CD14-positive monocyte (primary cell): ENCODE measurements at regions not wholly inside any gene's neighbourhood (a gene's known extent, or its start where the extent isn't known, plus 50 kb on each side); places are given as distances from the start of the nearest gene placed in this dataset.

Source experiments
- DNase-seq, 3 donors: peaks; one replicate each; pipeline ENCODE4 v3.0.0-alpha.2; 2011 to 2022
- H2AFZ ChIP-seq: 2 replicates; pipeline ENCODE4 v1.6.0; 2012; ENCODE audit warnings: mild to moderate bottlenecking, low read depth, low read length, inconsistent platforms; ENCODE audit not compliant: insufficient read depth, poor library complexity, severe bottlenecking
- H3K27ac ChIP-seq, 2 donors: 1 replicate in 1 of 2; 2 replicates in 1 of 2; pipeline ENCODE4 v1.5.1; 2012 to 2013; ENCODE audit warnings: low read length in 2 of 2, control low read depth in 1 of 2, inconsistent platforms in 1 of 2, low read depth in 1 of 2, mild to moderate bottlenecking in 1 of 2
- H3K27me3 ChIP-seq, 2 donors: one replicate each; pipeline versions ENCODE4 v1.6.0 to v1.6.1; 2011 to 2013; ENCODE audit warnings: low read length in 2 of 2; ENCODE audit not compliant: control insufficient read depth in 2 of 2, insufficient read depth in 2 of 2
- H3K36me3 ChIP-seq, 2 donors: replicated peaks in 1 of 2; 1 replicate in 1 of 2; 2 replicates in 1 of 2; pipeline versions ENCODE4 v1.5.1 to v1.6.1; 2012 to 2013; ENCODE audit warnings: low read length in 2 of 2, control low read depth in 1 of 2, inconsistent platforms in 1 of 2, mild to moderate bottlenecking in 1 of 2; ENCODE audit not compliant: insufficient read depth in 2 of 2, control insufficient read depth in 1 of 2
- H3K4me1 ChIP-seq, 2 donors: 1 replicate in 1 of 2; 2 replicates in 1 of 2; pipeline versions ENCODE4 v1.5.1 to v1.6.1; 2012 to 2013; ENCODE audit warnings: low read length in 2 of 2, control low read depth in 1 of 2, inconsistent platforms in 1 of 2, mild to moderate bottlenecking in 1 of 2, moderate library complexity in 1 of 2; ENCODE audit not compliant: insufficient read depth in 2 of 2, control insufficient read depth in 1 of 2
- H3K4me2 ChIP-seq: replicated peaks from 2 replicates; pipeline ENCODE3; 2012; ENCODE audit warnings: low read length, moderate library complexity, mild to moderate bottlenecking; ENCODE audit not compliant: poor library complexity, severe bottlenecking; ENCODE audit errors: extremely low read depth
- H3K4me3 ChIP-seq, 3 experiments: fragments of 200-600 bp in 1 of 3; sonication (generic) in 1 of 3; replicated peaks in 1 of 3; 1 replicate in 2 of 3; 2 replicates in 1 of 3; pipeline ENCODE4 v1.5.1; 2011 to 2013; ENCODE audit warnings: low read length in 3 of 3, mild to moderate bottlenecking in 3 of 3, control low read depth in 2 of 3, low read depth in 2 of 3, inconsistent platforms in 1 of 3, moderate library complexity in 1 of 3
- H3K79me2 ChIP-seq: 2 replicates; pipeline ENCODE4 v1.6.0; 2012; ENCODE audit warnings: mild to moderate bottlenecking, control low read depth, inconsistent platforms, low read length, moderate library complexity; ENCODE audit not compliant: insufficient read depth
- H3K9ac ChIP-seq: 2 replicates; pipeline ENCODE4 v1.6.0; 2017; ENCODE audit warnings: low read length, mild to moderate bottlenecking; ENCODE audit not compliant: insufficient read depth, poor library complexity, severe bottlenecking
- H3K9me3 ChIP-seq, 2 donors: replicated peaks in 1 of 2; 1 replicate in 1 of 2; 2 replicates in 1 of 2; pipeline versions ENCODE4 v1.5.1 to v1.6.1; 2012 to 2013; ENCODE audit warnings: low read length in 2 of 2, control low read depth in 1 of 2; ENCODE audit not compliant: control insufficient read depth in 1 of 2, insufficient read depth in 1 of 2
- H4K20me1 ChIP-seq: 2 replicates; pipeline ENCODE4 v1.6.0; 2012; ENCODE audit warnings: mild to moderate bottlenecking, low read length, control low read depth, moderate library complexity; ENCODE audit not compliant: insufficient read depth
- H3K27ac Mint-ChIP-seq, 7 donors: one replicate each; pipeline ENCODE4 v1.8.0; 2020; ENCODE audit warnings: mild to moderate bottlenecking in 7 of 7, mixed read lengths in 7 of 7, moderate library complexity in 6 of 7, inconsistent platforms in 2 of 7
- H3K27me3 Mint-ChIP-seq, 3 donors: one replicate each; pipeline ENCODE4 v1.8.0; 2021 to 2022; ENCODE audit warnings: low read depth in 3 of 3, mild to moderate bottlenecking in 3 of 3, mixed read lengths in 3 of 3, moderate library complexity in 3 of 3, inconsistent platforms in 1 of 3
- H3K36me3 Mint-ChIP-seq, 2 donors: one replicate each; pipeline ENCODE4 v1.8.0; 2020; ENCODE audit warnings: mixed read lengths in 2 of 2, inconsistent platforms in 1 of 2, mild to moderate bottlenecking in 1 of 2
- H3K4me1 Mint-ChIP-seq: one replicate; pipeline ENCODE4 v1.8.0; 2020; ENCODE audit warnings: mild to moderate bottlenecking, mixed read lengths
- H3K4me3 Mint-ChIP-seq, 2 donors: one replicate each; pipeline ENCODE4 v1.8.0; 2020; ENCODE audit warnings: mild to moderate bottlenecking in 2 of 2, mixed read lengths in 2 of 2, moderate library complexity in 1 of 2
- H3K9me3 Mint-ChIP-seq, 7 donors: one replicate each; pipeline ENCODE4 v1.8.0; 2020 to 2022; ENCODE audit warnings: mixed read lengths in 7 of 7, mild to moderate bottlenecking in 6 of 7, moderate library complexity in 6 of 7, inconsistent platforms in 2 of 7
- CTCF ChIP-seq: fragments of 200-600 bp; IDR thresholded peaks from one replicate; pipeline ENCODE4 v1.8.0; 2022; ENCODE audit warnings: antibody characterized with exemption, mild to moderate bottlenecking
- WGBS: methylation state at CpG from one replicate; pipeline ENCODE4 v1.1.5; 2013; ENCODE audit warnings: missing lambda C conversion rate; ENCODE audit not compliant: insufficient coverage; 5-methylcytosine and 5-hydroxymethylcytosine counted together
- intact Hi-C, 2 donors: fragments of 100-400 bp; cut with micrococcal nuclease; formaldehyde crosslinking; loops; one replicate each; pipeline versions ENCODE4 v1.15.0 to v1.15.1; 2023

- no peaks in the 10 kb centered on the region for H3K27me3 ChIP-seq
- no peaks in the 10 kb centered on the region for H3K9me3 Mint-ChIP-seq
- H3K4me2 ChIP-seq = no peak overlapping the region
- no peak overlapping the region for H3K27ac ChIP-seq
- no peaks in the 10 kb centered on the region for H3K9me3 ChIP-seq
- no peak for DNase-seq
- H3K4me1 ChIP-seq = peaks cover 7 to 10% of the 10 kb centered on the region in 2 donors
- no peak overlapping the region for H3K27ac Mint-ChIP-seq
- intact Hi-C loops = no loop called here
- H4K20me1 ChIP-seq = no peaks in the 10 kb centered on the region
- no peaks in the 10 kb centered on the region for H3K36me3 Mint-ChIP-seq
- H3K4me3 Mint-ChIP-seq = no peak overlapping the region
- peaks cover 13% of the 10 kb centered on the region for H3K4me1 Mint-ChIP-seq
- H3K9ac ChIP-seq = no peak overlapping the region
- TF ChIP-seq CTCF = no peak
- H3K27me3 Mint-ChIP-seq = no peaks in the 10 kb centered on the region
- no peaks in the 10 kb centered on the region for H3K79me2 ChIP-seq
- H3K36me3 ChIP-seq = no peaks in the 10 kb centered on the region
- WGBS = 100% methylated on average over 2 of the region's 4 CpGs
- no peak overlapping the region for H2AFZ ChIP-seq
- no peak overlapping the region for H3K4me3 ChIP-seq
Observed at GRCh38 chr3:168425936-168426595, 330.3 kb upstream of the GOLIM4 start.

- Histone ChIP-seq H3K4me3 (no peak overlapping the region), H3K4me1 (peaks cover 7 to 10% of the 10 kb centered on the region in 2 donors), H3K4me2 (no peak overlapping the region), H3K27ac (no peak overlapping the region), H3K9me3 (no peaks in the 10 kb centered on the region), H3K27me3 (no peaks in the 10 kb centered on the region), H3K79me2 (no peaks in the 10 kb centered on the region), H3K9ac (no peak overlapping the region), H4K20me1 (no peaks in the 10 kb centered on the region), H2AFZ (no peak overlapping the region), H3K36me3 (no peaks in the 10 kb centered on the region)
- DNase-seq = no peak
- Mint-ChIP-seq H3K4me3 (no peak overlapping the region), H3K27me3 (no peaks in the 10 kb centered on the region), H3K36me3 (no peaks in the 10 kb centered on the region), H3K4me1 (peaks cover 13% of the 10 kb centered on the region), H3K9me3 (peaks cover 0 to 5% (median 0%) of the 10 kb centered on the region in 7 donors), H3K27ac (no peak overlapping the region)
- TF ChIP-seq CTCF = no peak
- WGBS = 83% methylated on average over 2 of the region's 4 CpGs
- intact Hi-C loops = no loop called here
Observed at GRCh38 chr3:168424059-168424734, 328.5 kb upstream of the GOLIM4 start.
